Heart left ventricle (tissue), 16 donors: ENCODE measurements at regions not wholly inside any gene's neighbourhood (a gene's known extent, or its start where the extent isn't known, plus 50 kb on each side); places are given as distances from the start of the nearest gene placed in this dataset.

ENCODE experiments used
- ATAC-seq, 4 donors: fragments of 200-7000 bp; cut with Tn5 transposase; one replicate each; pipeline ENCODE4 v1.9.1; 2020 to 2022; ENCODE audit warnings: moderate library complexity in 4 of 4, mild to moderate bottlenecking in 3 of 4, moderate number of reproducible peaks in 1 of 4
- DNase-seq, 5 donors: peaks; one replicate each; pipeline ENCODE4 v3.0.0-alpha.2; 2020
- H3K27ac ChIP-seq, 12 donors: fragments of 200-600 bp; sonication (generic) in 4 of 12; one replicate each; pipeline versions ENCODE4 v1.5.0 to v1.8.0; 2016 to 2022; ENCODE audit warnings: mild to moderate bottlenecking in 2 of 12
- H3K27me3 ChIP-seq, 9 donors: fragments of 200-600 bp; sonication (generic) in 2 of 9; one replicate each; pipeline versions ENCODE4 v1.5.1 to v1.8.0; 2016 to 2022; ENCODE audit warnings: mild to moderate bottlenecking in 3 of 9
- H3K36me3 ChIP-seq, 9 donors: fragments of 200-600 bp; sonication (generic) in 2 of 9; one replicate each; pipeline versions ENCODE4 v1.5.0 to v1.8.0; 2018 to 2022; ENCODE audit warnings: mild to moderate bottlenecking in 2 of 9
- H3K4me1 ChIP-seq, 12 donors: fragments of 200-600 bp; sonication (generic) in 4 of 12; one replicate each; pipeline versions ENCODE4 v1.5.0 to v1.8.0; 2016 to 2022; ENCODE audit warnings: mild to moderate bottlenecking in 3 of 12
- H3K4me3 ChIP-seq, 12 donors: fragments of 200-600 bp; sonication (generic) in 4 of 12; one replicate each; pipeline versions ENCODE4 v1.5.0 to v1.8.0; 2017 to 2022; ENCODE audit warnings: mild to moderate bottlenecking in 9 of 12, moderate library complexity in 4 of 12
- H3K9me3 ChIP-seq, 12 donors: fragments of 200-600 bp; sonication (generic) in 4 of 12; one replicate each; pipeline versions ENCODE4 v1.5.0 to v1.8.0; 2016 to 2022; ENCODE audit warnings: mild to moderate bottlenecking in 1 of 12
- POLR2A ChIP-seq, 2 donors: fragments of 450-650 bp; IDR thresholded peaks; one replicate each; pipeline ENCODE4 v1.6.1; 2017; ENCODE audit warnings: antibody characterized with exemption in 2 of 2, mild to moderate bottlenecking in 2 of 2, moderate library complexity in 2 of 2
- WGBS, 4 donors: extraction: QIAGEN DNeasy Blood & Tissue Kit in 2 of 4; methylation state at CpG; one replicate each; pipeline versions ENCODE4 v1.1.5 to v1.1.7; 2013 to 2018; 5-methylcytosine and 5-hydroxymethylcytosine counted together
- intact Hi-C, 10 donors: fragments of 100-400 bp; cut with DNase I; formaldehyde crosslinking; loops; one replicate each; pipeline versions ENCODE4 v1.11.1 to v1.14.2; 2022
- TF ChIP-seq, protein P1 (sequence below), 12 donors: fragments of 200-600 bp; sonication (generic) in 4 of 12; IDR thresholded peaks; one replicate each; pipeline versions ENCODE4 v1.5.0 to v1.8.0; 2018 to 2022; ENCODE audit warnings: antibody characterized with exemption in 12 of 12, mild to moderate bottlenecking in 5 of 12
- donor health status: ischemic (EF 13 %, LVEDD 7.1; RV severe dilation, severe dysfunction).
- donor health status: healthy with polysubstance abuse.
- donor health status: DM: no; HTN: yes; CAD: no.
- donor health status: DM: no; HTN: no; CAD: no.
- donor health status: ischemic (EF 25% LVEDD 6.9; RV normal size, moderate dysfunction).
- donor health status: ischemic (EF 25% LVEDD 5.7; RV mildly dilated, moderate dysfunction).
- donor health status: healthy.
- donor health status: DM: yes; HTN: yes; CAD: no.
- donor health status: ischemic (EF 35%, LVEDD 5.7; RV mildly dilated, moderate dysfunction).
- donor health status: nonischemic (EF 11% LVEDD 7.7; RV severe dilation, severe dysfunction).
- donor health status: DM: yes; HTN: yes; CAD: no.
- donor health status: PGD.
- donor health status: ischemic (EF 29% LVEDD 5.4; RV normal size, mild dysfunction).
- donor health status: nonischemic (EF 23%, LVEDD 6.1; RV moderate dilation, normal function).

DNA sequence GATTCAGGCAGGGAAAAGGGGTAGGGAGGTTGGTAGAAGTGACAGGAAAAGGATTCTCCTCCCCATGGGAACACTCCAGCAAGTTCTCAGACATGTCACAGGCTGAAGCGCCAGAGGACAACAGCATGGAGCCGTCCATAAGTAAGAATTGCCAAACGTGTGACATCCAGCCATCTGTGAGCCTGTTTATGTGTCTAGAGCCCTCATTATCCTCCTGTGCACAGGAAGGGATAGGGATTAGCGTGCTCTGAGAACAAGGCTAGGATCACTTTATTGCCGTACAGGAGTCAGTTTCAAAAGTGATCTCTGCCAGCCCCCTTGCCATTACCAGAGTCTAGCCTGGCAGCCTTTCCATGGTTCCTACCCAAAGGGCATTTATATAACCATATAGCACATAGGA, 549.5 kb downstream of the NTRK3 start:
- DNase-seq (no peak), ATAC-seq (no peak)
- 60 to 71% (median 61%) methylated on average over 5 of the region's 5 CpGs for WGBS, 4 donors
- peaks cover 0 to 2% (median 0%) of the 10 kb centered on the region in 12 donors for H3K9me3 ChIP-seq
- TF ChIP-seq POLR2A (IDR thresholded peaks at IDR 0.05), result no peak
- TF ChIP-seq, protein P1, sequence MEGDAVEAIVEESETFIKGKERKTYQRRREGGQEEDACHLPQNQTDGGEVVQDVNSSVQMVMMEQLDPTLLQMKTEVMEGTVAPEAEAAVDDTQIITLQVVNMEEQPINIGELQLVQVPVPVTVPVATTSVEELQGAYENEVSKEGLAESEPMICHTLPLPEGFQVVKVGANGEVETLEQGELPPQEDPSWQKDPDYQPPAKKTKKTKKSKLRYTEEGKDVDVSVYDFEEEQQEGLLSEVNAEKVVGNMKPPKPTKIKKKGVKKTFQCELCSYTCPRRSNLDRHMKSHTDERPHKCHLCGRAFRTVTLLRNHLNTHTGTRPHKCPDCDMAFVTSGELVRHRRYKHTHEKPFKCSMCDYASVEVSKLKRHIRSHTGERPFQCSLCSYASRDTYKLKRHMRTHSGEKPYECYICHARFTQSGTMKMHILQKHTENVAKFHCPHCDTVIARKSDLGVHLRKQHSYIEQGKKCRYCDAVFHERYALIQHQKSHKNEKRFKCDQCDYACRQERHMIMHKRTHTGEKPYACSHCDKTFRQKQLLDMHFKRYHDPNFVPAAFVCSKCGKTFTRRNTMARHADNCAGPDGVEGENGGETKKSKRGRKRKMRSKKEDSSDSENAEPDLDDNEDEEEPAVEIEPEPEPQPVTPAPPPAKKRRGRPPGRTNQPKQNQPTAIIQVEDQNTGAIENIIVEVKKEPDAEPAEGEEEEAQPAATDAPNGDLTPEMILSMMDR (IDR thresholded peaks at IDR 0.05), result no peak
- H3K36me3 ChIP-seq, result no peaks in the 10 kb centered on the region
- H3K4me3 ChIP-seq, result no peak overlapping the region
- intact Hi-C loops, result no loop called here
- H3K4me1 ChIP-seq, result peaks cover 0 to 8% (median 0%) of the 10 kb centered on the region in 12 donors
- no peaks in the 10 kb centered on the region for H3K27me3 ChIP-seq
- H3K27ac ChIP-seq, result no peak overlapping the region

DNA sequence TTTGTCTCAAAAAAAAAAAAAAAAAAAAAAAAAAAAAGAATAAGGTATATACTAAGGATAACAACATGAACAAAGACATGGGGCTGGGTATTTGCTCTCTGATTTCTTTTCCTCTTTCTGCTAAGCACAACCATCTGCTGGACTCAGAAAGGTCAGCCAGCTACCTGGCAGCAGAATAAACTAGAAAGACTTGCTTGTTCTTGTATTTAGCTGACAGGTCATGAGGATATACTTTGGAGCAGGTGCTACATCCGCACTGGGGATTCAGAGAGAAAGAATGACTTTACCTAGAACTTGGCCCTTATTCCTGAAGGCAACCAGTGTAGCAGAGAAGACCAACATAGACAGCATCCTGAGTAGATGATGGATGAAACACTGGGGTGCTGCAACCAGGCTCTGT, 550.5 kb downstream of the NTRK3 start:
- Histone ChIP-seq H3K36me3 (no peaks in the 10 kb centered on the region), H3K4me1 (peaks cover 0 to 6% (median 0%) of the 10 kb centered on the region in 12 donors), H3K27ac (no peak overlapping the region), H3K9me3 (peaks cover 0 to 2% (median 0%) of the 10 kb centered on the region in 12 donors), H3K27me3 (no peaks in the 10 kb centered on the region), H3K4me3 (no peak overlapping the region)
- TF ChIP-seq, protein P1 (IDR thresholded peaks at IDR 0.05), result no peak
- TF ChIP-seq POLR2A (IDR thresholded peaks at IDR 0.05), result no peak
- intact Hi-C loops, result no loop called here
- DNase-seq (no peak), ATAC-seq (no peak)
- 81 to 100% (median 89%) methylated on average over 1 of the region's 1 CpG for WGBS, 4 donors

DNA sequence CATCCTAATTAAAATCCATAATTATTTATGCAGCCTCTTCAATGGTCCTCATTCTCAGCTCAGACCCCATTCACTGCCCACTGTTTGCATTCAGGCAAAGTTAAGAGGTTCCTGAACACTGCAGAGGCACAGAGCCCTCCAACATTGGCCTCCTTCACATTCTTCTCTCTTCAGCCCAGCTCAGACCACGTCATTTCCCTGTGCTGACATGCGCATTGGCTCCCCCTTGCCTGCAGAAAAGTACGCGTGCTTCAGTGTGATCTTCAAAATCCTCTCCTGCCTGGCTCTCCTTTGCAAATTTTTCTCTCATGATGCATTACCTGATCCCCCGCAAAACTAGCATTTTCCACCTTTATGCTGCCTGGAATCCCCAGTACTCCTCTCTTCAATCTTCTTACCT, 552.3 kb downstream of the NTRK3 start:
- no peak for DNase-seq
- H3K36me3 ChIP-seq, result no peaks in the 10 kb centered on the region
- intact Hi-C loops, result no loop called here
- H3K27me3 ChIP-seq, result no peaks in the 10 kb centered on the region
- H3K9me3 ChIP-seq, result peaks cover 0 to 2% (median 0%) of the 10 kb centered on the region in 12 donors
- H3K27ac ChIP-seq, result no peak overlapping the region
- H3K4me1 ChIP-seq, result peaks cover 0 to 6% (median 0%) of the 10 kb centered on the region in 12 donors
- no peak for ATAC-seq
- TF ChIP-seq POLR2A (IDR thresholded peaks at IDR 0.05), result no peak
- TF ChIP-seq, protein P1 (IDR thresholded peaks at IDR 0.05), result no peak
- 74 to 83% (median 79%) methylated on average over 5 of the region's 5 CpGs for WGBS, 4 donors
- H3K4me3 ChIP-seq, result no peak overlapping the region

DNA sequence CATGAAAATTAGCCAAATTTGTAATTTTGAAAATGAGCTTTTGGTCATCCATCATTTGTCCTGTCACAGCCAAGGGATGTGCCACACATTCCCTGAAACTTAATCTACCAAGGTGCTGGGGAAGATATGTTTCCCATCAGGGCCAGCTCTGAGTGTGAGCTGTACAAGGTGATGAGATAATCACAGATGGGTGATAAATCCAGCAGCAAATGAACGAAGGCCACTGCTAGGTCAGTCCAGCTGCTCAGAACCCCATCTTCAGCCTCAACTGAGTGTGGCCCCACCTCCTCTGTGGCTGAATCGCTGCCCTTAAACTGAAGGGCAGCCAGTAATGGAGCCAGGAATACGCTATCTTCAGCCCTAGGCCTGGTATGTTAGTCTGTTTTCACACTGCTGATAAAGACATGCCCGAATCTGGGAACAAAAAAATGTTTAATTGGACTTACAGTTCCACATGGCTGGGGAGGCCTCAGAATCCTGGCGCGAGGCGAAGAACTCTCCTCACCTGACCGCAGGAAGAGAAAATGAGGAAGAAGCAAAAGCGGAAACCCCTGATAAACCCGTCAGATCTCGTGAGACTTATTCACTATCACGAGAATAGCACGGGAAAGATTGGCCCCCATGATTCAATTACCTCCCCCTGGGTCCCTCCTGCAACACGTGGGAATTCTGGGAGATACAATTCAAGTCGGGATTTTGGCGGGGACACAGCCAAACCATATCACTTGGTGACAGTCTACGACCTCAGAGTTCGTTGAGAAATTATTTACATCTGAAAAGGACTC, 553.0 kb downstream of the NTRK3 start:
- WGBS, 4 donors, result 37 to 56% (median 43%) methylated on average over 18 of the region's 18 CpGs
- DNase-seq (no peak), ATAC-seq (peak; percentile 63 to 90 (median 80))
- no peaks in the 10 kb centered on the region for H3K27me3 ChIP-seq
- no peak for TF ChIP-seq POLR2A (IDR thresholded peaks at IDR 0.05)
- TF ChIP-seq, protein P1 (IDR thresholded peaks at IDR 0.05), result no peak
- H3K4me1 ChIP-seq, result peaks cover 0 to 6% (median 0%) of the 10 kb centered on the region in 12 donors
- H3K27ac ChIP-seq, result peak overlapping the region in 1 of 12 donors; percentile 19
- peaks cover 0 to 3% (median 0%) of the 10 kb centered on the region in 12 donors for H3K9me3 ChIP-seq
- no peak overlapping the region for H3K4me3 ChIP-seq
- H3K36me3 ChIP-seq, result no peaks in the 10 kb centered on the region
- intact Hi-C loops, result no loop called here
